SK-N-SH treated with all-trans-retinoic acid at 6 μM for 48 hours (cell line): ENCODE measurements at regions not wholly inside any gene's neighbourhood (a gene's known extent, or its start where the extent isn't known, plus 50 kb on each side); places are given as distances from the start of the nearest gene placed in this dataset.

Experiments used
- ATAC-seq: fragments of 200-7000 bp; cut with Tn5 transposase; 3 replicates; pipeline ENCODE4 v1.9.1; 2020; ENCODE audit warnings: mild to moderate bottlenecking, moderate library complexity
- ARNTL ChIP-seq: fragments of 450-650 bp; formaldehyde crosslinking; IDR thresholded peaks from 2 replicates; pipeline ENCODE4 v1.5.0; 2020; ENCODE audit warnings: low read depth, mild to moderate bottlenecking, moderate library complexity, borderline replicate concordance
- BACH2 ChIP-seq: fragments of 250-450 bp; sonication (Bioruptor Pico); IDR thresholded peaks from 2 replicates; pipeline ENCODE4 v1.9.0; 2021; ENCODE audit warnings: mild to moderate bottlenecking, borderline replicate concordance
- CREB5 ChIP-seq: fragments of 250-450 bp; sonication (Bioruptor Pico); IDR thresholded peaks from 2 replicates; pipeline ENCODE4 v1.5.1; 2020; ENCODE audit warnings: low read depth, mild to moderate bottlenecking, moderate library complexity
- CSDC2 ChIP-seq: fragments of 250-450 bp; sonication (Bioruptor Pico); IDR thresholded peaks from 2 replicates; pipeline ENCODE4 v1.5.0; 2020; ENCODE audit warnings: mild to moderate bottlenecking, moderate library complexity
- CSRNP3 ChIP-seq: fragments of 250-450 bp; sonication (Bioruptor Pico); IDR thresholded peaks from 2 replicates; pipeline ENCODE4 v1.5.1; 2021; ENCODE audit warnings: mild to moderate bottlenecking, moderate library complexity
- ESRRG ChIP-seq: fragments of 250-450 bp; sonication (Bioruptor Pico); IDR thresholded peaks from 2 replicates; pipeline ENCODE4 v1.6.1; 2021; ENCODE audit warnings: mild to moderate bottlenecking
- ISL1 ChIP-seq: fragments of 250-450 bp; sonication (Bioruptor Pico); IDR thresholded peaks from 2 replicates; pipeline ENCODE4 v2.1.2; 2022; ENCODE audit warnings: mild to moderate bottlenecking, moderate library complexity
- OSR1 ChIP-seq: fragments of 250-450 bp; sonication (Bioruptor Pico); IDR thresholded peaks from 2 replicates; pipeline ENCODE4 v1.8.0; 2022; ENCODE audit warnings: moderate library complexity, mild to moderate bottlenecking, inconsistent platforms
- PATZ1 ChIP-seq: fragments of 250-450 bp; sonication (Bioruptor Pico); IDR thresholded peaks from 2 replicates; pipeline ENCODE4 v1.8.0; 2020; ENCODE audit warnings: mild to moderate bottlenecking, moderate library complexity, borderline replicate concordance
- POU6F1 ChIP-seq: fragments of 250-450 bp; sonication (Bioruptor Pico); IDR thresholded peaks from 2 replicates; pipeline ENCODE4 v1.8.0; 2021; ENCODE audit warnings: low read depth, mild to moderate bottlenecking, moderate library complexity, borderline replicate concordance
- RARB ChIP-seq: fragments of 250-450 bp; sonication (Bioruptor Pico); IDR thresholded peaks from 2 replicates; pipeline ENCODE4 v1.8.0; 2021; ENCODE audit warnings: mild to moderate bottlenecking, moderate library complexity
- TCF4 ChIP-seq: fragments of 250-450 bp; sonication (Bioruptor Pico); IDR thresholded peaks from 2 replicates; pipeline ENCODE4 v1.8.0; 2021; ENCODE audit warnings: mild to moderate bottlenecking, moderate library complexity, borderline replicate concordance
- TSHZ2 ChIP-seq: fragments of 250-450 bp; sonication (Bioruptor Pico); IDR thresholded peaks from 2 replicates; pipeline ENCODE4 v1.5.0; 2020; ENCODE audit warnings: mild to moderate bottlenecking, moderate library complexity
- ZC3H10 ChIP-seq: fragments of 250-450 bp; sonication (Bioruptor Pico); IDR thresholded peaks from 2 replicates; pipeline ENCODE4 v1.5.1; 2021; ENCODE audit warnings: mild to moderate bottlenecking, moderate library complexity
- ZFP3 ChIP-seq: fragments of 250-450 bp; sonication (Bioruptor Pico); IDR thresholded peaks from 2 replicates; pipeline ENCODE4 v1.5.0; 2020; ENCODE audit warnings: mild to moderate bottlenecking, moderate library complexity
- ZFP30 ChIP-seq: fragments of 450-650 bp; formaldehyde crosslinking; IDR thresholded peaks from 2 replicates; pipeline ENCODE4 v1.5.0; 2022; ENCODE audit warnings: mild to moderate bottlenecking, moderate library complexity
- ZNF70 ChIP-seq: fragments of 450-650 bp; formaldehyde crosslinking; IDR thresholded peaks from 2 replicates; pipeline ENCODE4 v1.5.0; 2020; ENCODE audit warnings: mild to moderate bottlenecking, moderate library complexity
- ZNF8 ChIP-seq: fragments of 450-650 bp; formaldehyde crosslinking; IDR thresholded peaks from 2 replicates; pipeline ENCODE4 v1.5.0; 2020; ENCODE audit warnings: mild to moderate bottlenecking, moderate library complexity

- TF ChIP-seq ZFP30 (no peak), CREB5 (CRISPR knock-in tag) (no peak), TSHZ2 (no peak), ISL1 (CRISPR knock-in tag) (no peak), PATZ1 (CRISPR knock-in tag) (no peak), TCF4 (CRISPR knock-in tag) (no peak), OSR1 (CRISPR knock-in tag) (no peak), ZNF70 (CRISPR knock-in tag) (no peak), CSRNP3 (CRISPR knock-in tag) (no peak), ESRRG (no peak), CSDC2 (no peak)
- no peak for ATAC-seq
These were observed 589.6 kb downstream of the PDCD6IP start for GRCh38 chr3:34387826-34388564.

- no peak for ATAC-seq
- TF ChIP-seq TCF4 (CRISPR knock-in tag) = no peak
- TF ChIP-seq, all 23 proteins: peak for 0
These were observed 590.4 kb downstream of the PDCD6IP start for GRCh38 chr3:34388830-34389229.

GRCh38 chr3:34394978-34395748 is 596.7 kb downstream of the PDCD6IP start:
- ATAC-seq = no peak
- TF ChIP-seq ARNTL (CRISPR knock-in tag) = no peak
- no peak for TF ChIP-seq PATZ1 (CRISPR knock-in tag)
- TF ChIP-seq ZFP3 (CRISPR knock-in tag) = no peak
- TF ChIP-seq ZNF70 (CRISPR knock-in tag) = no peak
- TF ChIP-seq BACH2 (CRISPR knock-in tag) = no peak
- TF ChIP-seq ZNF8 (CRISPR knock-in tag) = no peak

GRCh38 chr3:34396288-34396687 is 597.9 kb downstream of the PDCD6IP start:
- ATAC-seq = no peak
- TF ChIP-seq ZC3H10 (CRISPR knock-in tag) = no peak
- no peak for TF ChIP-seq ESRRG
- no peak for TF ChIP-seq ZFP30
- no peak for TF ChIP-seq TSHZ2
- no peak for TF ChIP-seq POU6F1 (CRISPR knock-in tag)
- TF ChIP-seq CREB5 (CRISPR knock-in tag) = no peak
- no peak for TF ChIP-seq RARB (CRISPR knock-in tag)
